Progenitor cell of endocrine pancreas (in vitro differentiated cells): ENCODE measurements at regions not wholly inside any gene's neighbourhood (a gene's known extent, or its start where the extent isn't known, plus 50 kb on each side); places are given as distances from the start of the nearest gene placed in this dataset.

Experiments used
- DNase-seq: peaks from one replicate; pipeline ENCODE4 v3.0.0; 2021; ENCODE audit warnings: low spot score; ENCODE audit not compliant: unreplicated experiment
- H3K27ac Mint-ChIP-seq: 2 replicates; pipeline ENCODE4 v1.8.0; 2021; ENCODE audit warnings: mild to moderate bottlenecking, moderate library complexity, mixed read lengths
- H3K27me3 Mint-ChIP-seq: 2 replicates; pipeline ENCODE4 v1.8.0; 2021; ENCODE audit warnings: mixed read lengths
- H3K36me3 Mint-ChIP-seq: 2 replicates; pipeline ENCODE4 v1.8.0; 2022; ENCODE audit warnings: mixed read lengths; ENCODE audit not compliant: insufficient read depth
- H3K4me1 Mint-ChIP-seq: 2 replicates; pipeline ENCODE4 v1.8.0; 2021; ENCODE audit warnings: low read depth, mixed read lengths
- H3K4me3 Mint-ChIP-seq: 2 replicates; pipeline ENCODE4 v1.8.0; 2021; ENCODE audit warnings: low read depth, mild to moderate bottlenecking, moderate library complexity, mixed read lengths
- H3K9me3 Mint-ChIP-seq: 2 replicates; pipeline ENCODE4 v1.8.0; 2021; ENCODE audit warnings: low read depth, mixed read lengths
- CTCF ChIP-seq: fragments of 200-600 bp; sonication (generic); IDR thresholded peaks from one replicate; pipeline ENCODE4 v1.5.0; 2021; ENCODE audit warnings: antibody characterized with exemption, mild to moderate bottlenecking; ENCODE audit not compliant: unreplicated experiment

GRCh38 chr3:31370681-31371080 is 162.0 kb upstream of the STT3B start:
- H3K27me3 Mint-ChIP-seq: no peaks in the 10 kb centered on the region
- H3K9me3 Mint-ChIP-seq: peaks cover 7% of the 10 kb centered on the region
- H3K36me3 Mint-ChIP-seq: no peaks in the 10 kb centered on the region
- DNase-seq: no peak
- TF ChIP-seq CTCF: no peak
- H3K27ac Mint-ChIP-seq: no peak overlapping the region
- H3K4me1 Mint-ChIP-seq: peaks cover 20% of the 10 kb centered on the region
- H3K4me3 Mint-ChIP-seq: no peak overlapping the region

- no peaks in the 10 kb centered on the region for H3K27me3 Mint-ChIP-seq
- H3K9me3 Mint-ChIP-seq: peaks cover 7% of the 10 kb centered on the region
- TF ChIP-seq CTCF: no peak
- peaks cover 22% of the 10 kb centered on the region for H3K4me1 Mint-ChIP-seq
- H3K36me3 Mint-ChIP-seq: no peaks in the 10 kb centered on the region
- no peak for DNase-seq
- no peak overlapping the region for H3K4me3 Mint-ChIP-seq
- no peak overlapping the region for H3K27ac Mint-ChIP-seq
Observed at GRCh38 chr3:31371484-31372177, 161.1 kb upstream of the STT3B start.

- no peak for TF ChIP-seq CTCF
- H3K27me3 Mint-ChIP-seq: no peaks in the 10 kb centered on the region
- H3K27ac Mint-ChIP-seq: no peak overlapping the region
- peaks cover 7% of the 10 kb centered on the region for H3K9me3 Mint-ChIP-seq
- no peak for DNase-seq
- no peaks in the 10 kb centered on the region for H3K36me3 Mint-ChIP-seq
- peaks cover 23% of the 10 kb centered on the region for H3K4me1 Mint-ChIP-seq
- H3K4me3 Mint-ChIP-seq: no peak overlapping the region
Observed at GRCh38 chr3:31373681-31374080, 159.0 kb upstream of the STT3B start.

GRCh38 chr3:31377045-31377642 is 155.6 kb upstream of the STT3B start:
- no peak for DNase-seq
- Mint-ChIP-seq H3K9me3 (no peaks in the 10 kb centered on the region), H3K4me1 (peaks cover 4% of the 10 kb centered on the region), H3K4me3 (no peak overlapping the region), H3K36me3 (no peaks in the 10 kb centered on the region), H3K27ac (no peak overlapping the region), H3K27me3 (no peaks in the 10 kb centered on the region)
- no peak for TF ChIP-seq CTCF

- DNase-seq: no peak
- Mint-ChIP-seq H3K27me3 (no peaks in the 10 kb centered on the region), H3K36me3 (no peaks in the 10 kb centered on the region), H3K9me3 (no peaks in the 10 kb centered on the region), H3K27ac (no peak overlapping the region), H3K4me3 (no peak overlapping the region), H3K4me1 (peaks cover 3% of the 10 kb centered on the region)
- no peak for TF ChIP-seq CTCF
Observed at GRCh38 chr3:31378231-31378630, 154.5 kb upstream of the STT3B start.
